ENCODE measurements at regions not wholly inside any gene's neighbourhood (a gene's known extent, or its start where the extent isn't known, plus 50 kb on each side); places are given as distances from the start of the nearest gene placed in this dataset.

DNA sequence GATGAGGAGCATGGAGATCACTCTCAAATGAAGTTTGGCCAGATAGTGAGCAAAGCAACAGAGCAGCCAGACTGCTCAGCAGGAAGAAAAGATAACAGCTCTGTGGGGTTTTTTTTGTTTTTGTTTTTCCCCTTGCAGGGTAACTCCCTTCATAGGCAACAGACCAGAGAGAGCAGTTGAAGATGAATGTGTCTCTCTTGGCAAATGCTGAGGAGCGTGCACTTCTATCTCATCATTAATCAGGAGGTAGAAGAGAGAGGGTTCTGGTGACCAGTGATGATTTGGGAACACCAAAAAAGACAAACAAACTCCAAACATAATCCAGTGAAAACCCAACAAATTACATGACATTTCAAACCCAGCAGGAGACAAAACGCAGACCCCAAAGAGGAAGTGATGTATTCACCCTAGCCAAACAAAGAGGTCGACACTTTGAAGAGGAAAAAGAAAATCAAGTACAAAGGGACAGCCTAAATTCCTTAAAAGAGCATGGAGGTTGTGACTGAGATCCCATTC lies 66.2 kb upstream of the RREB1 start:
- TF ChIP-seq, protein P1, sequence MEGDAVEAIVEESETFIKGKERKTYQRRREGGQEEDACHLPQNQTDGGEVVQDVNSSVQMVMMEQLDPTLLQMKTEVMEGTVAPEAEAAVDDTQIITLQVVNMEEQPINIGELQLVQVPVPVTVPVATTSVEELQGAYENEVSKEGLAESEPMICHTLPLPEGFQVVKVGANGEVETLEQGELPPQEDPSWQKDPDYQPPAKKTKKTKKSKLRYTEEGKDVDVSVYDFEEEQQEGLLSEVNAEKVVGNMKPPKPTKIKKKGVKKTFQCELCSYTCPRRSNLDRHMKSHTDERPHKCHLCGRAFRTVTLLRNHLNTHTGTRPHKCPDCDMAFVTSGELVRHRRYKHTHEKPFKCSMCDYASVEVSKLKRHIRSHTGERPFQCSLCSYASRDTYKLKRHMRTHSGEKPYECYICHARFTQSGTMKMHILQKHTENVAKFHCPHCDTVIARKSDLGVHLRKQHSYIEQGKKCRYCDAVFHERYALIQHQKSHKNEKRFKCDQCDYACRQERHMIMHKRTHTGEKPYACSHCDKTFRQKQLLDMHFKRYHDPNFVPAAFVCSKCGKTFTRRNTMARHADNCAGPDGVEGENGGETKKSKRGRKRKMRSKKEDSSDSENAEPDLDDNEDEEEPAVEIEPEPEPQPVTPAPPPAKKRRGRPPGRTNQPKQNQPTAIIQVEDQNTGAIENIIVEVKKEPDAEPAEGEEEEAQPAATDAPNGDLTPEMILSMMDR (IDR thresholded peaks at IDR 0.05): no peak
- no peak for TF ChIP-seq POLR2A (IDR thresholded peaks at IDR 0.05)
